VCaP (cell line): ENCODE measurements at regions not wholly inside any gene's neighbourhood (a gene's known extent, or its start where the extent isn't known, plus 50 kb on each side); places are given as distances from the start of the nearest gene placed in this dataset.

Source experiments
- H3K27ac ChIP-seq: fragments of 450-650 bp; 2 replicates; pipeline ENCODE4 v1.5.1; 2017
- CTCF ChIP-seq: fragments of 450-650 bp; conservative IDR thresholded peaks from 2 replicates; pipeline ENCODE4 v1.5.1; 2017; ENCODE audit warnings: mild to moderate bottlenecking, moderate library complexity

- no peak for TF ChIP-seq CTCF
- no peak overlapping the region for H3K27ac ChIP-seq
Measured at GRCh38 chr1:234902774-234903547, 225.7 kb downstream of the TOMM20 start.

- no peak for TF ChIP-seq CTCF
Measured at GRCh38 chr1:234901491-234902049, 227.1 kb downstream of the TOMM20 start.

GRCh38 chr1:234900595-234900994 lies 228.0 kb downstream of the TOMM20 start:
- no peak overlapping the region for H3K27ac ChIP-seq
- TF ChIP-seq CTCF = no peak

More at GRCh38 chr1:234901491-234902049, 227.1 kb downstream of the TOMM20 start:
- H3K27ac ChIP-seq = no peak overlapping the region

GRCh38 chr1:234899730-234900072 lies 228.9 kb downstream of the TOMM20 start:
- H3K27ac ChIP-seq = peak overlapping the region; percentile 41; the same call in 1 of the 2 replicates
- TF ChIP-seq CTCF = no peak

GRCh38 chr1:234899041-234899729 lies 229.5 kb downstream of the TOMM20 start:
- peak overlapping the region; percentile 41; the same call in 1 of the 2 replicates for H3K27ac ChIP-seq
- TF ChIP-seq CTCF = no peak

- TF ChIP-seq CTCF = no peak
- no peak overlapping the region; the same call in 1 of the 2 replicates for H3K27ac ChIP-seq
Measured at GRCh38 chr1:234898455-234899033, 230.1 kb downstream of the TOMM20 start.
